HPDE6-E6E7 (cell line): ENCODE measurements at regions not wholly inside any gene's neighbourhood (a gene's known extent, or its start where the extent isn't known, plus 50 kb on each side); places are given as distances from the start of the nearest gene placed in this dataset.
"Not testable (repeated sequence)": the region's sequence is repeated elsewhere in the genome, so short reads cannot be mapped to it uniquely, and the experiment has no call there.

Experiments
- DNase-seq: peaks from one replicate; pipeline ENCODE4 v3.0.0; 2011; ENCODE audit warnings: missing footprints; ENCODE audit errors: extremely low spot score

DNA sequence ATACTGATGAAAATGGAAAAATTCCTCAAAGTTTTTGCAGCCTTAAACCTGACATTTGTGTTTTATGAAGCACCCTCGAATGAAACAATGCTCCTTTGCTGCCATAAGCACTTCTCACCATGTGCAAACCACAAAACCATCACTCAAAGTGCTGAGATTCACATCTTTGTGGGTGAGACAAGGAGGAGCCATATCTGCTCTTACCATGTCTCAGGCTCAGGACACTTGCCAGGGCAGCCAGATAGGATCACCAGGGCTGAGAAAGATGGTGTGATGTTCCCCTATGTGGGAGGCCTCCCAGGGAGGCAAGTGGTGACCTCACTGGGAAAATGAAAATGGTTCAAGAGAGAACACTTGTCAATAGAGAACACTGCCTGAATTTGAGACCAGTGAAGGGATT is 120.4 kb downstream of the CCDC34 start:
- DNase-seq: no peak

DNA sequence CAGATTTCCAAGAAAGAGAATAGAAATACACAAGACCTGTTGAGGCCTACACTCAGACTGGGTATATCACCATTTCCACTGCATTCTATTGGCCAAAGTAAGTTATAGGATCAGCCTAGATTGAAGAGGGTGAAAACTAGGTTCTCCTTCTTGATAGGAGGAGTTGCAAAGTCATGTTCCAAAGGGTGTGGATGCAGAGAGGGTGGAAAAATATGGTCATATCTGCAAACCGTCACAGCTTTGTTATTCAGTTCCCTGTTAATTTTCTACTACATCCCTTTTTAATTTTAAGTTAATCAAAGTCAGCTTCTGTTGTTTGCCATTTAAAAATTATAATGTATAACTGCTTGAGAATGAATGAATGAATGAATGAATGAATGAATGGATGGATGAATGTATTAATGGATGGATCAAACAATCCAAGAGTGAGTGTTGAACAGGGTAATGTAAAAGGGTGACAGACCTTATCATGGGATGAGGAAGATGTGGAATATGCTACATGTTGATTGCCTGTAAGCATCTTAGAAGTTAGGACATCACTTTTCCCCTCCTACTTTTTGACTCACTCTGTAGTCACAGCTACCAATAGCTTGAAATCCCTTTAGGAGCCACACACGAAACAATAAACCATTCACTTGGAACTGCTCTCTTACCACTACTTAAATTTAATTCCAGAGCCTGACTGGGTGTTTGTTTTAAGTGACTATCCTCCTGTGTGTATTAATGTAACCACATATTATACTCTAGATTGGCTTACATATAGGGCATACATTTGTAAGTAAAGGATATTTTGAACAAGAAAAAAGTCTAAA is 121.5 kb downstream of the CCDC34 start:
- DNase-seq: peak; percentile 33

DNA sequence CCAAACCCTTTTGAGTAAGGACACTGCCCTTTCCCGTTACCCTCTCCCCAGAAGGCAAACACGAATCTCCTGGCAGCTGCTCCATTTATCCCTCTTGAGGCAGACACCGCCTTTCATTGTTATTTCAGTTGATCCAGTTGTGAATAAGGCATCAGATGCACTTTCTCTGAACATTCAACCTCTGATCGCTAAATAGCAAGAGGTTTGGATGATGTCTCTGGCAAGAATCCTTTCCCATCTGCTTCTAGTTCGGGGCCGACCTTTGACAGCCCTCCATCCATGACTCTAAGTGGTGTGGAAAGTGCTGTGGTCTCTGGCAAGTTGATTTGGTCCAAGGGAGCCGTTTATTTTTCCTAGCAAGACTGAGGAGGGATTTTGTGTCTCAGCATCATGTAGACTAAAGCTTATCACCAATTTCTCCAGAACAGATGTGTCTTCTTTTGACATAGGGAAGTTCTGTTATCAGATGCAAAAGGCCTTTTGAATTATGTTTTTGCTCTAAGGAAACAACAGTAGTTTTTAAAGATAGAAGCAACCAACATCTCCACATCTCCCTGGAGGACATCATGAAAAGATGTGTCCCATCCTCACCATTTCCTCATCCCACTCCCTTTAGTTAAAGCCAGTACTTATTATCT is 123.6 kb downstream of the CCDC34 start:
- no peak for DNase-seq

DNA sequence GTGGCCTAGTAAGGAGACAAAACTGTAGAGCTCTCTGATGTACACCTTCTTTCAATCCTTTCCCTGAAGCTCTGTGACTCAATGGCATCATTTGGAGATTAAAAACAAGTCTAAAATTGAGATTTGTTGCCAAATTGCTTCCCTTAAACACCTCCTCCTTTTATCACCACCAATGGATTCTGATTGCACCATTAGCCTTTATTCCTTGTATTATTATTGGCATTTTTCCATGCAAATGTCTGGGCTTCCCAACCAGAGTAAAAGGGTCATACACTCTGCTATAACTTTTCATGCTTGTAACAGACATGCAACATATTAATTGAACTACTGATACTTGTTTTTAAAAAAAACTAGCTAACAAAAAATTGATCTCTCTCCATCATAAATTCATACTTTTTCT is 124.2 kb downstream of the CCDC34 start:
- no peak for DNase-seq

DNA sequence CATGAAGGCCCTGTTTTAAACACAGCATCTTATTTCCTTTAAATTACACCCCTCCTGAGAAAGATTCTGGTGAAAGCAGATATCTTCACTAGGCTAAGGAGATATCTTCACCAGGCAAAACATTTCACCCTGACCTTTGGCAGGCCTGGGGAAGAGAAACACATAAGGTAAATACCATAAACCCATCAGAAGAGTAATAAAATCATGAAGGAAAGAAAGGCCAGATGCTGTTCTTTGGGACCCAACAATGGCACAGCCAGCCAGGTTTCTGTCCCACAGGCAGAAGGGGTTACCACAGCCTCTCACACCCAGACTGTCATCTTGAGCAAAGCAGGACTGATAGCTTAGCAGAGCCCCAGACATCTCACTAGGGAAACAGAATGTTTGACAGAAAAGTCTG is 125.4 kb downstream of the CCDC34 start:
- no peak for DNase-seq

DNA sequence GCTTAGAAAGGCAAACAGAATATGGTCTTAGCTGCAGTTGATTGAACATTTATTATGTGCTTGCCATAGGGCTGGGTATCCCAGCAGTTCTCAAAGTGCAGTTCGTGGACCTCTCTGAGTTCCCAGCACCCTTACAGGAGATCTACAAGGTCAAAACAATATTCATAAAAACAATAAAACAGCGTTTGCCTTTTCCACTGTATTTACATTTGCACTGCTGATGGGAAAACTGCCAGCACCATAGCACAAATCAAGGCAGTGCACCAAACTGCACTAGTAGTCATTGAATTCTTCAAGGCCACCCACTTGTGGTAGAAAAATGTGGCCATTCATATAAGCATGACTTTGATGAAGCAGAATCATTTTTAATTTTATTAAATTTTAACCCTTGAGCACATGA is 128.1 kb downstream of the CCDC34 start:
- no peak for DNase-seq

DNA sequence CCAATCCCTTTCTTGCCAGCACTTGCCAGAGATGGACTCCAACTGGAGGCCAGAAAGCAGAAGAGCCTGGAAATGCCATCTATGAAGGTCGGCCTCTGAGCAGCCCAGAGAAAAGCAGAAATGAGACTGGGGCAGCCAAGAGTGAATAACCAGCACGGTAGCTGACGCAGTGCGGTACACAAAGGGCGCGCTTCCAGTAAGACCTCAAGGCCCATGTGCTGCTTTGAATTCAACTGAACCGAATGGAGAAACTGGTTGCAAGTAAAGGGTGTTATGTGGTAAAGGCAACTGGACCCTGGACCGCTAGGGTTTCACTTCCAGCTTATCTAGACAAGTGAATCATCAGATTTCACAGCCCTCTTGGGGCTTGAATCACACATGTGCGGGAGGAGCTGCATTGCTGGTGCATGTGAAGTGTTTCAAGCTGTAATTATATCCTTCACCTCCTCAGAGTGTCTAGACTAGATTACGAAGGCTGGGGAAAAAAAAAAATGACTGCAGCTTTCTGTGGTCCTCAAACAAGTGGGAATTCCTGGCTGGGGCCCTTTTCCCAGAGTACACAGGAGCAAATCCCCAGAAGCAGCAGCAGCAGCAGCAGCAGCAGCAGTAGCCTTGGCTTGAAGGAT is 128.9 kb downstream of the CCDC34 start:
- peak; percentile 45 for DNase-seq

DNA sequence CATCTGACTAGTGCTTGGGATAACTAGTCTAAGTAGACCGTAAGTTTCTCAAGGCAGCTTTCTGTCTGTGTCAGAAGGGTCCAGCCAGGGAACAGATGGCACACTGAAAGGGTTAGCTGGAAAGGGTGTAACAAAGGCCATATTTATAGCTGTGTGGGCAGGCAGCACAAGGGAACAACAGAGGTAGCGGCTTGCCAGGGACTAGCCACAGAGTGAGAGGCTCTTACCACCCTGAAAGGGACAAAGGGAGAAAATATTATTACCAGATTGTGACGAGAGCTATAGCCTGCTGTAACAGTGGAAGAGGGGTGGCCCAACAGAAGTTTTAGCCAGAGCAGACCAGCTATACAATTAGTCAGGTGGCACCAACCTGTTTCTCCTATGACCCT is 129.4 kb downstream of the CCDC34 start:
- DNase-seq: no peak

DNA sequence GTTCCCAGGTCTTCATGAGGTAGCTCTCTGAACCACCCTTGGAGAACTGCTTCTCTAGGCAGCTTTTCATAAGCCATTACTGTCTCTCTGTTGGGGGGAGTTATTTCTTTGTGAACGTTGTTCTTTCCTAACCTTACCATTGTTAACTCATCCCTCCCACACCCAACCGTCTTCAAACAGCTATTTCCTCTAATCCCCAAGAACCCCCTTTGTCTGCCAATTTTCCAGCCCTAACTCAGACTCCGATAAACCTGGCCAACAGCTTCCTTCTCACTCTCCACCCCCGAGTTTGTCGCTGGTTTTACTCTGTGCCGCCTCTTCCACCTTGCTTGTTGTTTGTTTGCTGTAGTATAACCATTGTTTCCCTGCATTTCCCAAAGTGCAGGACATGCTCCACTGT is 131.5 kb downstream of the CCDC34 start:
- no peak for DNase-seq

DNA sequence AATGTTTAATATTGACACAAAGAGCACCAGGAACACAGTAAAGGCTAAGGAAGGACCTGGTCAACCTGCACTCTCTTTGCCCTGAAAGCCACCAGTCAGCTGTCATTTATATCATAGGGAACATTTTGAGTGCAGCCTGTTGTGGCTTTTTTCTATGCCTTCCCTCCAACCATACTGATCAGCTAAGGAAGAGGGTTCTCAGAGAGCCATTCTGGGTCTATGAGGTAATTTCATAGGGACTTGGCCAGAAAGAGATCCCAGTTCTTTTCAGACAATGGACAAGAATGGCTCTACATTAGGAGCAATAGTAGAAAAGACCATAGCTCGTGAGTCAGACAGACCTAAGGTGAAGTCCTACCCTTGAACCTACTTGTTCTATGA is 132.8 kb downstream of the CCDC34 start:
- DNase-seq: no peak

DNA sequence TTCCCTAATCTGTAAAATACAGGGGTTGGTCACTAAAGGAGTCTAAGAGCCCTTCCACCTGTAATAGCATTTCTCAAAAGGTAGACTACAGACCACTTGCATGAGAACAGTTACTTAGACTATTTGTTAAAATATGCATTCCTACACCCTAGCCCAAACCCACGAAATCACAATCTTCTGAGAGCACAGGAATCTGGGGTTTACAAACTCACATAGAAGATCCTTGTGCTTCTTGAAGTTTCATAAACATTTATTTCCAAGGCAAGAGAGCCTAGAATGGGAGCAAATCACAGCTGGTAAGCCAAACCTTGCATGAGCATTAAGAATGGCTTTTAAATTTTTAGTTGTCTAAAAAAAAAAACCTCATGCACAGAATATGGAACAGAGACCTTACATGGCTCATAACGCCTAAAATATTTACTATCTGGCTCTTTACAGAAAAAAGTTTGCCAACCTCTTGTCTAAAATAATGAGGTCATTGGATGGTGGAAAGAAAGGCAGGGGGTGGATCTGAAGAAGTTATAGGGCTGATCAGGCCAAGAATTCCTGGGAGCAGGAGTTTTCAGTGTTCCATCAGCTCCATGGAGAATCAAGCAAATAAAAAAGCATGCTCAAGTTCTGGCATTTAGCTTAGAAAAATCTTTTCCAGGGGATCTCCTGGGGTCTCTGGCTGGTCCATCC is 133.4 kb downstream of the CCDC34 start:
- no peak for DNase-seq

DNA sequence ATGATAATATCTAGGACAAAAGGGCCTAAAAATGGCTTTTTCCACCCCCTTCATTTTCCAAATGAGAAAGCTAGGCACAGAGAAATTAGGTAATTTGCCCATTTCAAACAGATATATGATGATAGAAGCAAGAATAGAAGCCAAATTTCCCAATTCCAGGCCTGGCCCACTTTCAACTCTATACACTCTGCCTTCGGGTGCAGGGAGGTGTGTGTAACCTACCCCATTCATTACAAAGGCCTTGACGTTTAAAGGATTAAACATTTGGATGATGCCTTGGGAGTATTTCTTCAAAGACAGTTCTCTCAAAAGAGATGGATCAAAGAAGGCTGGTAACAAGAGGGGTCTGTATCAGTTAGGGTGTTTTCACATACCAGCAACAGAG is 134.1 kb downstream of the CCDC34 start:
- DNase-seq: no peak

DNA sequence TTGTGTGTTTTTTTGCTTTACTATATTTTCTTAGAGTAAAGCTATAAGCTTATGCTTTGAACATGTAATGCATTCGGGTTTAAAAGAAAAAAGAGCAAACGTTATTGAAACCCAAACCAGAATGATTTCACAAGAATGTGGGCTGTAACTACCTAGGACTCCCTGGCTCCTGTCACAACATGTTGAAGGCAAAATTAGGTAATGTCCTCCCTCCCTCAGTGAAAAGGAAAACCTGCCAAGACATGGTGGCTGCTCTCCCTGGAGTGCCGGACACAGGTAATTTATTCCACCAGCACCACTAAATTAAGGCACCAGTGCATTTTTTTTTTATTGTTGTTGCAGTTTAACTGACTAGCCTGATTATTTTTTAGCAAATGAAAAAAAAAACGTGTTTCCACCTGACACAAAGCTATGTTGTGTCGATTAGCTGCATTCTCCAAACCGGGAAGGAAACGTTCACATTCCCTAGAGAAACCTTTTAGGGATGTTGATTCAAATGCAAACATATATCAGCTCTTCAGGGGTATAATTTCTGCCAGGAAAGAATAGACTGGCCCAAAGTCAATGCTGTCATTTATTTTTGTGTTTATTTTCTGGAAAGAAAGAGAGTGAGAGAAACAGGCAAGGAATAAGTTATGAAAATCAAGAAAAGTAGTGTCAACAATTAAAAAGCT is 134.6 kb downstream of the CCDC34 start:
- peak; percentile 58 for DNase-seq

DNA sequence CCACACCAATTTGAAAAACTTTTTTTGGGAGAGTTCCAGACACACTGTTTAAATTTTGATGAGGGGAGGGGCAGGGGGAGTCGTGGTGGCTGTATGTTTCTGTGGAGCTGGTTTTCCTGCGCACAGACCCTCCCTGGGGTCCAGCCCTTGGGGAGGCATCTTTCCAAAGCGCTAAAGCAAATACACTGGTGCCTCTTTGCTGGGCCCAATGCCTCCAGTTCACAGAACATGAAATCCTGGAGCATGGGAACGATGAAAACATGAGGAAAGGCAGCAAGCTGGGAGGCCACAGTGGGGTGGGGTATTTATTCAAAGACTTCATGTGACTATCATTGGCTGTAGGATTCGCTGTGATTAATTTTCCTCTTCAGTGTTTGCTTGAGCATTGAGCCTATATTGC is 135.3 kb downstream of the CCDC34 start:
- no peak for DNase-seq

DNA sequence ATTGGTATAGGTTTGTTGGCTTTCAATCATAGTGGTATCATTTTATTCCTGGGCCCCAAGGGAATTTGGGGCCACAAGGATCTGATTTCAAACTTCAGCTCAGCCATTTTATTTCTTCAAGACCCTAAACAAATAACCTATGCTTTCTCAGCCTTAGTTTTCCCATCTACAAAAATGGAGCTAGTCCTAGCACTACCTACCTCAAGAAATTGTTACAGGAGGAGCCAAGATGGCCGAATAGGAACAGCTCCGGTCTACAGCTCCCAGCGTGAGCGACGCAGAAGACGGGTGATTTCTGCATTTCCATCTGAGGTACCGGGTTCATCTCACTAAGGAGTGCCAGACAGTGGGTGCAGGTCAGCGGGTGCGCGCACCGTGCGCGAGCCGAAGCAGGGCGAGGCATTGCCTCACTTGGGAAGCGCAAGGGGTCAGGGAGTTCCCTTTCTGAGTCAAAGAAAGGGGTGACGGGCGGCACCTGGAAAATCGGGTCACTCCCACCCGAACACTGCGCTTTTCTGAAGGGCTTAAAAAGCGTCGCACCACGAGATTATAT is 143.5 kb downstream of the CCDC34 start:
- not testable (repeated sequence) for DNase-seq

DNA sequence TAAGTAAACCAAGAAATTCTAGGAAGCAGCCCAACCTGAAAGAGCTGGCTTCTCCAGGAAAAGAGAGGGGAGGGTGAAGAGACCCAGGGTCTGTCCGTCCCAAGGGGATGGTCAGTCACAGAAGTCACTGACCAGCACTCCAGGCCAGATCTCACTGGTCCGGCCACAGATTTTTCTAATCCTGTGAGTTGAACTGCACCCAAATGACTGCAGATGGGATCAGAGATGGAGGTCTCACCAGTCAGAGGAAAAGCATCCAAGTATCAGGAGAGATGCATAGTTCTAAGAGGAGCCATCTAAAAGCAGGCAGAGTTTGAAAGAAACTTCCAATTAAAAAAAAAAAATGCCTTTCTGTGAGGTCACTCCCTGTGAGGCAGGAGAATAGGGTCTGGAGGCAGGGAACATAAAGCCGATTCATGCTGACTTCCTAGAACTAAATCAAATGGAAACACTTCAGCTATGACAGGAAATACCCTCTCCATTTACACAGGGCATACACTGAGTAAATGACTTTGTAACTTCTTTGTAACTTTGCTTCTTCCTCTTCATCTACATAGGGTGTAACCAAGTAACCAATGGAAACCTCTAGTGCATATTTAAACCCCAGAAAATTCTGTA is 144.5 kb downstream of the CCDC34 start:
- no peak for DNase-seq

DNA sequence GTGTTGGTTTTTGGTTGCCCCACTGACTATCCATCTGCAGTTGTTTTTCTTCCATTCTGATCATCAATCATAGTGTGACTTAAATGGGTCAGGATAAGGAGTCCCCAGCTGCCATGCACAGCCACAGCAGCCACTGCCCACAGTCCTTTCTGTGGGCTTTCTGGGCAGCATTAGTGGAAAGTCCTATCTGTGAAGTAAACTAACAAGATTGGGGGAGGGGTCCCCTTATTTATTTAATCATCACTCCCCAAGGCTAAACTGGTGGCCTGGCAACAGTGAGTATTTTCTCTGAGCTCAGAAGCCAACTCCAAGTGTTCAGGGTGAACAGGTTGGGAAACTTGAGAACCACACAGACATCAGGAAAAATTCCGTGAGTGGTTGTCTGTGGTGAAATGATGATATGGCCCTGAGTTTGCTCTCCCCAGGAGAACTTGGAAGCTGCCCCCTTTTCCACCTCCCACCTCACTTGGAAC is 145.0 kb downstream of the CCDC34 start:
- DNase-seq: no peak

DNA sequence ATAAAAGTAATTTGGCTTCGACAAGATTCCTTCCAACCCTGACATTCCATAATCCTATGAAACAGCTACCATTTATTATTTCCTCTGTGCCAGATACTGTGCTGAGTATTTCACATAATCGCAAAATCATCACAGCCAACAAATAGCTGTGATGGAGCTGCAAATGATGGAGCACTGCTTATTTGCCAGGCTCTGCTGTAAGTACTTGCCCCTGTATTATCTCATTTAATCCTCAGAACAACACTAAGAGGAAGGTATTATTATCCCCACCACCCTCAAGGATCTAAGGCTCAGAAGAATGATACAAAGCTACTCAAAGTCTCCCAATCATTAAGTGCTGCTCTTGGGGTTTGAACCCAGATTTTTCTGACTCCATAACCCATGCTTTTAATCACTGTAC is 145.5 kb downstream of the CCDC34 start:
- DNase-seq: no peak

DNA sequence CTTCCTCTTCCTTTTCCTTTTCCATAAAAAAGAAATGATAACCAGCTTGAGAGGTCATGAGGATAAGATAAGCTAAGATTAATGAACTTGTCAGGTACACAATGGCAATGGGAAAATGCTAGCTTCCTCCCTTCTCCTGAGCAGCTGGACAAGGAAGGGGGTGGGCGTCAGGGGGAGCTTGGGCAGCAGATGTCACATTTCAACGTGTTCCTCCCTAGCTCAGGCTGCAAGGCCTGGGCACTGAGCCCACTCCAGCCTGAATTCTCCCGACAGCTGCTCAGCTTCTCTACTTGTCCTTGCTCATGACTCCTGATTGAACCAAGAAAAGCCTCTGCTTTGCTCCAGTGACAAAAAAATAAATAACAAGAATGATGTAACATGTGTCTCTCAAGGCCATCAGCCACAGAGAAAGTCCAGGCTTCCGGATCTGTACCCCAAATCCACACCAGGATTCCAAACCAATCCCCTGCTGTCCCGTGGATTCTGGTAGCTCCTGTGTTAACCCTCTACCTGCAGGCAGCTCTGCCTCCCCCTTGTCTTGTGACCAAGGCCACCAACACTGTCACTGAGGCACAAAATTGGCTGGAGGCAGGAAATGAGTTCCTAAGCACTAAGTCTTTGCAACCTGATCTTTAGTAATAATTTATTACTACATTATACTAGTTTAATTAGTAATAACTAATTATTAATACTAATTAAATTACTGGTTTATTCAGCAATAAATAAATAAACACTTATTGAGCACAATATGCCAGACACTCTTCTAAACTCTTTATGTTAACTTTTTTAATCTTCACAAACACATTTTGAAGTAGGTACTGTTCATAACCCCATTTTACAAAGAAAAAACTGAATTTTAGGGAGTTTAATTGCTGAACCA is 146.5 kb downstream of the CCDC34 start:
- DNase-seq: no peak
